Neutrophil (primary cell): ENCODE measurements at regions not wholly inside any gene's neighbourhood (a gene's known extent, or its start where the extent isn't known, plus 50 kb on each side); places are given as distances from the start of the nearest gene placed in this dataset.

ENCODE experiments used
- H3K27ac ChIP-seq: fragments of 200-600 bp; sonication (generic); 2 replicates; pipeline ENCODE4 v1.5.1; 2016; ENCODE audit warnings: mild to moderate bottlenecking, moderate library complexity
- H3K27me3 ChIP-seq: fragments of 200-600 bp; sonication (generic); 2 replicates; pipeline ENCODE4 v1.6.0; 2016; ENCODE audit warnings: mild to moderate bottlenecking
- H3K36me3 ChIP-seq: fragments of 200-600 bp; sonication (generic); 2 replicates; pipeline ENCODE4 v1.5.1; 2017
- H3K4me1 ChIP-seq, 2 experiments: fragments of 200-600 bp in 1 of 2; sonication (generic) in 1 of 2; 1 replicate in 1 of 2; 2 replicates in 1 of 2; pipeline versions ENCODE4 v1.5.1 to v1.6.1; 2013 to 2016; ENCODE audit warnings: low read depth in 1 of 2, low read length in 1 of 2, mild to moderate bottlenecking in 1 of 2, moderate library complexity in 1 of 2; ENCODE audit not compliant: control insufficient read depth in 1 of 2, insufficient read depth in 1 of 2
- H3K4me3 ChIP-seq, 2 experiments: fragments of 200-600 bp in 1 of 2; sonication (generic) in 1 of 2; 1 replicate in 1 of 2; 2 replicates in 1 of 2; pipeline ENCODE4 v1.5.1; 2013 to 2016; ENCODE audit warnings: low read depth in 1 of 2, low read length in 1 of 2, mild to moderate bottlenecking in 1 of 2, moderate library complexity in 1 of 2
- H3K9me3 ChIP-seq: fragments of 200-600 bp; sonication (generic); 2 replicates; pipeline ENCODE4 v1.5.1; 2016
- CTCF ChIP-seq: fragments of 200-600 bp; sonication (generic); IDR thresholded peaks from 2 replicates; pipeline ENCODE4 v1.5.1; 2016; ENCODE audit warnings: antibody characterized with exemption

- Histone ChIP-seq H3K9me3 (no peaks in the 10 kb centered on the region), H3K27ac (no peak overlapping the region), H3K4me3 (no peak overlapping the region), H3K27me3 (no peaks in the 10 kb centered on the region), H3K4me1 (no peaks in the 10 kb centered on the region), H3K36me3 (no peaks in the 10 kb centered on the region)
- no peak for TF ChIP-seq CTCF
Observed at GRCh38 chr7:68103319-68103718, 1106.7 kb downstream of the TYW1 start.

DNA sequence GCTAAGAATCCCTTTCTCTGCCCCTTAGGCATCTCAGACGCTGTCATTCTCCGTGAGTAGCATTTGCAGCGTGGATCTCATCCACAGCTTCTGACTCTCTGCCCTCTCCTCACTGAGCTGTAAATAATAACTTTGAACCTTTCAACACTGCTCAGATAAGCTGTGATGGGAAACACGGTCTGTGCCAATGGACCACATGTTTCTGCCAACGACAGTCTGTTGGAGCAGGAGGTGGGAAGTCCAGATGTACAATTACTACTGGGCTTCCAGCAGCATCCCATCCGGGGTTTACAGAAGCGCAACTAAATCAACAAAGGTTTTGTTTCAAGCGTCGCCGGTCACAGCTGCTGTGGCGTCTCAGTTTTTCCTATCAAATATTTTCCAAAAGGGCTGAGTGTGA lies 1110.6 kb downstream of the TYW1 start:
- no peaks in the 10 kb centered on the region for H3K36me3 ChIP-seq
- no peaks in the 10 kb centered on the region for H3K4me1 ChIP-seq
- no peaks in the 10 kb centered on the region for H3K27me3 ChIP-seq
- no peaks in the 10 kb centered on the region for H3K9me3 ChIP-seq
- no peak overlapping the region for H3K27ac ChIP-seq
- H3K4me3 ChIP-seq: no peak overlapping the region
- TF ChIP-seq CTCF: no peak

GRCh38 chr7:68107968-68108367 lies 1111.3 kb downstream of the TYW1 start:
- Histone ChIP-seq H3K27ac (no peak overlapping the region), H3K4me3 (no peak overlapping the region), H3K9me3 (no peaks in the 10 kb centered on the region), H3K36me3 (no peaks in the 10 kb centered on the region), H3K4me1 (no peaks in the 10 kb centered on the region), H3K27me3 (no peaks in the 10 kb centered on the region)
- TF ChIP-seq CTCF: no peak

DNA sequence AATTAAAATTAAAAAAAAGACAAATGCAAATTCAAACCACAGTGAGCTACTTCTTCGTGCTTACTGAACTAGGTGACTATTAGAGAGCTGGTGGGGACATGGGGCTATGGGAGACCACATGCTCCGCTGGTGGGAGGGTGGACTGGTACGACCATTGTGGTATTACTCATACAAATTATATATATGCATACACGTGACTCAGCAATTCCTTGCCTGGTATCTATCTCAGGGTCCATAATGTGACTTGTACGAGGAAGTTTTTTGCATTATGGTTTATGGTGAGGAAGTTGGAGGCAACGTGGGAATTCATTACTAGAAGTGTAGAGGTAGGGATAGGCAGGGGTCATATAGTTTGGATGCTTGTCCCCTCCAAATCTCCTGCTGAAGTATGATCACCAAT lies 1112.7 kb downstream of the TYW1 start:
- TF ChIP-seq CTCF: no peak
- H3K27me3 ChIP-seq: no peaks in the 10 kb centered on the region

DNA sequence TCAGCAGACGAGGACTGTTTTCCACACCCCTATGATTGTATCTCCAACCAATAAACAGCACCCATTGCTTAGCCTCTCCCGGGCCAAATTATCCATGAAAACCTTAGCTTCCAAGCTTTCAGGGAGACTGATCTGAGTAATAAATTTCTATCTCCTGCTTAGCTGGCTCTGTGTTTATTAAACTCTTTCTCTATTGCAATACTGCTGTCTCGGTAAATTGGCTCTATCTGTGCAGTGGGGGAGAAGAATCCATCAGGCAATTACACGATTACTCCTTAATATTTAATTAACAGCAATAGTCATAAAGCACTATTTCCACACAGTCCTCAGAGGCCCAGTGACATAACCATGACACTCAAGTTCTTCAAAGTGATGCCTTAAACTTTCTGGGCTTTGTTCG lies 1122.8 kb downstream of the TYW1 start:
- TF ChIP-seq CTCF: no peak

More for the DNA sequence above, 1112.7 kb downstream of the TYW1 start:
- no peaks in the 10 kb centered on the region for H3K36me3 ChIP-seq
- H3K4me3 ChIP-seq: no peak overlapping the region
- no peaks in the 10 kb centered on the region for H3K9me3 ChIP-seq
- no peaks in the 10 kb centered on the region for H3K4me1 ChIP-seq
- H3K27ac ChIP-seq: no peak overlapping the region

GRCh38 chr7:68121056-68121455 lies 1124.4 kb downstream of the TYW1 start:
- TF ChIP-seq CTCF: no peak

More for the DNA sequence above, 1122.8 kb downstream of the TYW1 start:
- Histone ChIP-seq H3K27ac (no peak overlapping the region), H3K4me1 (no peaks in the 10 kb centered on the region), H3K4me3 (no peak overlapping the region), H3K36me3 (no peaks in the 10 kb centered on the region), H3K9me3 (no peaks in the 10 kb centered on the region), H3K27me3 (no peaks in the 10 kb centered on the region)

More at GRCh38 chr7:68121056-68121455, 1124.4 kb downstream of the TYW1 start:
- H3K4me3 ChIP-seq: no peak overlapping the region
- no peaks in the 10 kb centered on the region for H3K9me3 ChIP-seq
- no peaks in the 10 kb centered on the region for H3K4me1 ChIP-seq
- H3K36me3 ChIP-seq: no peaks in the 10 kb centered on the region
- no peaks in the 10 kb centered on the region for H3K27me3 ChIP-seq
- H3K27ac ChIP-seq: no peak overlapping the region
